Fibroblast of lung (primary cell): ENCODE measurements at regions not wholly inside any gene's neighbourhood (a gene's known extent, or its start where the extent isn't known, plus 50 kb on each side); places are given as distances from the start of the nearest gene placed in this dataset.

ENCODE experiments used
- DNase-seq, 2 donors: peaks; one replicate each; pipeline versions ENCODE4 v3.0.0 to v3.0.0-alpha.2; 2010; ENCODE audit warnings: low read depth in 2 of 2
- H2AFZ ChIP-seq: 2 replicates; pipeline ENCODE4 v1.5.1; 2012; ENCODE audit warnings: low read length, control low read depth, inconsistent platforms
- H3K27ac ChIP-seq: 2 replicates; pipeline ENCODE4 v1.5.1; 2011; ENCODE audit warnings: low read length, control low read depth; ENCODE audit not compliant: insufficient read depth
- H3K27me3 ChIP-seq: 2 replicates; pipeline ENCODE4 v1.5.1; 2011; ENCODE audit warnings: mild to moderate bottlenecking, low read length; ENCODE audit not compliant: control insufficient read depth, insufficient read depth
- H3K36me3 ChIP-seq: 2 replicates; pipeline ENCODE4 v1.5.1; 2011; ENCODE audit warnings: low read length; ENCODE audit not compliant: control insufficient read depth, insufficient read depth
- H3K4me1 ChIP-seq: 2 replicates; pipeline ENCODE4 v1.5.1; 2011; ENCODE audit warnings: low read length; ENCODE audit not compliant: control insufficient read depth, insufficient read depth; ENCODE audit errors: extremely low read depth
- H3K4me2 ChIP-seq: 2 replicates; pipeline ENCODE4 v1.5.1; 2011; ENCODE audit warnings: low read length, control low read depth; ENCODE audit not compliant: insufficient read depth; ENCODE audit errors: extremely low read depth
- H3K4me3 ChIP-seq, 4 experiments: fragments of 200-600 bp in 1 of 4; sonication (generic) in 1 of 4; replicated peaks in 1 of 4; 2 replicates each; pipeline ENCODE4 v1.5.1; 2011 to 2016; ENCODE audit warnings: low read length in 4 of 4, low read depth in 3 of 4, mild to moderate bottlenecking in 3 of 4, control low read depth in 2 of 4, inconsistent platforms in 1 of 4, mixed read lengths in 1 of 4; ENCODE audit not compliant: insufficient read depth in 1 of 4; ENCODE audit errors: control extremely low read depth in 1 of 4
- H3K79me2 ChIP-seq: 2 replicates; pipeline ENCODE4 v1.5.1; 2012; ENCODE audit warnings: mild to moderate bottlenecking, low read length, inconsistent platforms; ENCODE audit not compliant: control insufficient read depth, insufficient read depth
- H3K9ac ChIP-seq: 2 replicates; pipeline ENCODE4 v1.5.1; 2011; ENCODE audit warnings: mild to moderate bottlenecking, low read length, control low read depth; ENCODE audit not compliant: insufficient read depth
- H3K9me3 ChIP-seq: 2 replicates; pipeline ENCODE4 v1.5.1; 2012; ENCODE audit warnings: low read depth, low read length; ENCODE audit not compliant: control insufficient read depth, insufficient read depth
- H4K20me1 ChIP-seq: 2 replicates; pipeline ENCODE4 v1.5.1; 2011; ENCODE audit warnings: low read length; ENCODE audit not compliant: control insufficient read depth, insufficient read depth; ENCODE audit errors: extremely low read depth
- CTCF ChIP-seq, 2 donors: IDR thresholded peaks in 1 of 2; conservative IDR thresholded peaks in 1 of 2; 1 replicate in 1 of 2; 2 replicates in 1 of 2; pipeline ENCODE4 v1.5.1; 2011 to 2012; ENCODE audit warnings: low read length in 2 of 2, control low read depth in 1 of 2, inconsistent platforms in 1 of 2, low read depth in 1 of 2, mild to moderate bottlenecking in 1 of 2
- EZH2 ChIP-seq: IDR thresholded peaks from 2 replicates; pipeline ENCODE4 v1.5.1; 2012; ENCODE audit warnings: low read length, control low read depth, mild to moderate bottlenecking; ENCODE audit errors: missing control alignments

DNA sequence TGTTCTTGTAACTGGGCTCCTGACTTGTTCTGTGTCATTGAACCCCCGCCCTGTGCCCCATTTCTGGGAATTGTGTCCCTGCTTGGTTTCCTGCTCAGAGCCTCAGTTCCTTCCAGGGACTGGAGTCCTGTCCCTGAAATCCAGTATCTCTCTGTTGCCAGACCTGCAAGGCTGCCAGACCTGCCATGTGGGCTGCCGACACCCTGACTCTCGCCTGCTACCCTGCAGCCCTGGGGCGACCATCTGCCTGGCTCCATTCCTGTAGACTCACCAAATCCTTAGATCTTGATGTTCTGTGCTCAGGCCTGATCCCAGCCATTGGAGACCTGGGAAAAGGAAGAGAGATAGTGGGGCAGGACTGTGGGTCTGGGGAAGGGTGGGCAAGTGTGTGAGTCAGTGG lies 383.3 kb upstream of the PROX1 start:
- TF ChIP-seq EZH2 (no peak), CTCF (conservative IDR thresholded peaks at IDR 0.05 in 1 of 2, IDR thresholded peaks at IDR 0.05 in 1 of 2; ENCODE audit: low read depth in 1 of 2, low read length in 2 of 2) (no peak)
- Histone ChIP-seq H3K36me3 (no peaks in the 10 kb centered on the region), H3K27ac (no peak overlapping the region), H4K20me1 (no peaks in the 10 kb centered on the region), H3K9ac (no peak overlapping the region), H2AFZ (no peak overlapping the region), H3K79me2 (no peaks in the 10 kb centered on the region), H3K4me2 (no peak overlapping the region), H3K9me3 (no peaks in the 10 kb centered on the region), H3K27me3 (no peaks in the 10 kb centered on the region), H3K4me3 (no peak overlapping the region), H3K4me1 (no peaks in the 10 kb centered on the region)
- no peak for DNase-seq

- no peak for TF ChIP-seq CTCF (conservative IDR thresholded peaks at IDR 0.05 in 1 of 2, IDR thresholded peaks at IDR 0.05 in 1 of 2; ENCODE audit: low read depth in 1 of 2, low read length in 2 of 2)
- no peak for TF ChIP-seq EZH2
- Histone ChIP-seq H3K4me1 (no peaks in the 10 kb centered on the region), H3K27me3 (no peaks in the 10 kb centered on the region), H2AFZ (no peak overlapping the region), H3K27ac (no peak overlapping the region), H3K4me2 (no peak overlapping the region), H3K4me3 (no peak overlapping the region), H4K20me1 (no peaks in the 10 kb centered on the region), H3K9me3 (no peaks in the 10 kb centered on the region), H3K36me3 (no peaks in the 10 kb centered on the region), H3K79me2 (no peaks in the 10 kb centered on the region), H3K9ac (no peak overlapping the region)
- no peak for DNase-seq
Measured at GRCh38 chr1:213605732-213606131, 382.0 kb upstream of the PROX1 start.

DNA sequence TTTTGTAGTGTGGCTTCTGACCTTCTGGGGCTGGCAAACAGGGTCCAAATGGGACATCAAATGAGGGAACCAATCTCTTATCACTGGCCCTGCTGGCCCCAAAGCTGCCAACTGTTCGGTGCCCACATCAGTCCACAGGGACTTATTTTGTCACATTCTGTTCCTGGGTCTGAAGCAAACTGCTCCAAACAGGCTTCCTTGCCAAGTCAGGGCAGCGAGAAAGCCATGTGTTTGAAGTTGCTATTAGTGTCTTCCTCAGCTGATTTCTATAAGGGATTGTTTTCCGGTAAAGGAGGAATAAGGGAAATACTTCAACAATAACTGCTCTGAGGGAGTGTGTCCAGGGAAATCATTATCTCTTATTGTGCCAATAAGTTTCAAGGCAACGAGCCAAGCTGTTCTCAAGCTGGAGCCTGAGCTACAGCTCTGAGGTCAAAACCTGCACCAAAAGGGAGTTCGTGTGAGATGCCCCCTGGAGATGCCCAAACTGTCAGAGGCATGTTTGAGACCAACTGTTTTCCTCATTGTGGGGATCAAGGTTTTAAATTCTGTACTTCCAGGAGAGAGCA lies 381.4 kb upstream of the PROX1 start:
- Histone ChIP-seq H3K4me3 (no peak overlapping the region), H3K9me3 (no peaks in the 10 kb centered on the region), H3K27ac (no peak overlapping the region), H4K20me1 (no peaks in the 10 kb centered on the region), H2AFZ (no peak overlapping the region), H3K36me3 (no peaks in the 10 kb centered on the region), H3K79me2 (no peaks in the 10 kb centered on the region), H3K4me2 (no peak overlapping the region), H3K4me1 (no peaks in the 10 kb centered on the region), H3K27me3 (no peaks in the 10 kb centered on the region), H3K9ac (no peak overlapping the region)
- no peak for DNase-seq
- TF ChIP-seq EZH2 (no peak), CTCF (conservative IDR thresholded peaks at IDR 0.05 in 1 of 2, IDR thresholded peaks at IDR 0.05 in 1 of 2; ENCODE audit: low read depth in 1 of 2, low read length in 2 of 2) (no peak)
